ENCODE measurements at regions not wholly inside any gene's neighbourhood (a gene's known extent, or its start where the extent isn't known, plus 50 kb on each side); places are given as distances from the start of the nearest gene placed in this dataset.

- Mint-ChIP-seq H3K27ac (no peak overlapping the region), H3K4me1 (peaks cover 36% of the 10 kb centered on the region), H3K36me3 (no peaks in the 10 kb centered on the region), H3K9me3 (no peaks in the 10 kb centered on the region), H3K27me3 (ENCODE audit: low read depth in 3 of 3) (peaks cover 0 to 7% (median 3%) of the 10 kb centered on the region in 3 donors), H3K4me3 (no peak overlapping the region)
- no peak for DNase-seq
- TF ChIP-seq CTCF (IDR thresholded peaks at IDR 0.05), result no peak
- Histone ChIP-seq H3K9me3 (replicated peaks in 1 of 2; ENCODE audit: control insufficient read depth in 1 of 2, insufficient read depth in 1 of 2, low read length in 2 of 2) (no peaks in the 10 kb centered on the region), H3K4me3 (replicated peaks in 1 of 3; ENCODE audit: low read depth in 2 of 3, low read length in 3 of 3) (no peak overlapping the region), H3K79me2 (ENCODE audit: insufficient read depth, low read length) (no peaks in the 10 kb centered on the region), H3K4me2 (replicated peaks; ENCODE audit: extremely low read depth, low read length, poor library complexity, severe bottlenecking) (no peak overlapping the region), H3K27ac (ENCODE audit: low read depth in 1 of 2, low read length in 2 of 2) (no peak overlapping the region), H3K36me3 (replicated peaks in 1 of 2; ENCODE audit: control insufficient read depth in 1 of 2, insufficient read depth in 2 of 2, low read length in 2 of 2) (no peaks in the 10 kb centered on the region), H3K9ac (ENCODE audit: insufficient read depth, low read length, poor library complexity, severe bottlenecking) (no peak overlapping the region), H3K4me1 (ENCODE audit: control insufficient read depth in 1 of 2, insufficient read depth in 2 of 2, low read length in 2 of 2) (peaks cover 16 to 24% of the 10 kb centered on the region in 2 donors), H2AFZ (ENCODE audit: insufficient read depth, low read depth, low read length, poor library complexity, severe bottlenecking) (no peak overlapping the region), H3K27me3 (ENCODE audit: control insufficient read depth in 2 of 2, insufficient read depth in 2 of 2, low read length in 2 of 2) (no peaks in the 10 kb centered on the region), H4K20me1 (ENCODE audit: insufficient read depth, low read length) (no peaks in the 10 kb centered on the region)
- no CpG with 5 or more reads among the region's 4 CpGs for WGBS (ENCODE audit: insufficient coverage)
- intact Hi-C loops (cut with micrococcal nuclease), result no loop called here
Observed at GRCh38 chr1:56430141-56430839, 149.1 kb downstream of the PLPP3 start.

GRCh38 chr1:56429288-56429687, 150.1 kb downstream of the PLPP3 start:
- no peak for DNase-seq
- no peaks in the 10 kb centered on the region for H3K36me3 Mint-ChIP-seq
- TF ChIP-seq CTCF (IDR thresholded peaks at IDR 0.05), result no peak
- no peak overlapping the region for H3K4me3 ChIP-seq (replicated peaks in 1 of 3; ENCODE audit: low read depth in 2 of 3, low read length in 3 of 3)
- H3K4me3 Mint-ChIP-seq, result no peak overlapping the region
- H3K4me1 ChIP-seq (ENCODE audit: control insufficient read depth in 1 of 2, insufficient read depth in 2 of 2, low read length in 2 of 2), result peaks cover 26 to 34% of the 10 kb centered on the region in 2 donors
- H3K9me3 ChIP-seq (replicated peaks in 1 of 2; ENCODE audit: control insufficient read depth in 1 of 2, insufficient read depth in 1 of 2, low read length in 2 of 2), result no peaks in the 10 kb centered on the region
- WGBS (ENCODE audit: insufficient coverage), result no CpG with 5 or more reads among the region's 2 CpGs
- no peaks in the 10 kb centered on the region for H3K79me2 ChIP-seq (ENCODE audit: insufficient read depth, low read length)
- H3K4me2 ChIP-seq (replicated peaks; ENCODE audit: extremely low read depth, low read length, poor library complexity, severe bottlenecking), result no peak overlapping the region
- peaks cover 42% of the 10 kb centered on the region for H3K4me1 Mint-ChIP-seq
- no peak overlapping the region for H3K27ac Mint-ChIP-seq
- H3K9ac ChIP-seq (ENCODE audit: insufficient read depth, low read length, poor library complexity, severe bottlenecking), result no peak overlapping the region
- no peak overlapping the region for H2AFZ ChIP-seq (ENCODE audit: insufficient read depth, low read depth, low read length, poor library complexity, severe bottlenecking)
- H3K27ac ChIP-seq (ENCODE audit: low read depth in 1 of 2, low read length in 2 of 2), result no peak overlapping the region
- peaks cover 0 to 7% (median 3%) of the 10 kb centered on the region in 3 donors for H3K27me3 Mint-ChIP-seq (ENCODE audit: low read depth in 3 of 3)
- H3K36me3 ChIP-seq (replicated peaks in 1 of 2; ENCODE audit: control insufficient read depth in 1 of 2, insufficient read depth in 2 of 2, low read length in 2 of 2), result no peaks in the 10 kb centered on the region
- intact Hi-C loops (cut with micrococcal nuclease), result no loop called here
- no peaks in the 10 kb centered on the region for H3K27me3 ChIP-seq (ENCODE audit: control insufficient read depth in 2 of 2, insufficient read depth in 2 of 2, low read length in 2 of 2)
- H4K20me1 ChIP-seq (ENCODE audit: insufficient read depth, low read length), result no peaks in the 10 kb centered on the region
- H3K9me3 Mint-ChIP-seq, result no peaks in the 10 kb centered on the region

Measured in CD14-positive monocyte (primary cell).